Vagina (tissue), 2 donors: ENCODE measurements at regions not wholly inside any gene's neighbourhood (a gene's known extent, or its start where the extent isn't known, plus 50 kb on each side); places are given as distances from the start of the nearest gene placed in this dataset.

Experiments
- CTCF ChIP-seq, 3 experiments: fragments of 450-650 bp in 2 of 3; fragments of 200-600 bp in 1 of 3; sonication (generic) in 1 of 3; IDR thresholded peaks; one replicate each; pipeline ENCODE4 v1.5.1; 2017 to 2019; ENCODE audit warnings: antibody characterized with exemption in 3 of 3, mild to moderate bottlenecking in 2 of 3, moderate library complexity in 2 of 3
- POLR2A ChIP-seq, 2 donors: fragments of 450-650 bp; IDR thresholded peaks; one replicate each; pipeline ENCODE4 v1.6.1; 2017; ENCODE audit warnings: antibody characterized with exemption in 2 of 2, mild to moderate bottlenecking in 2 of 2, moderate library complexity in 2 of 2
- POLR2AphosphoS5 ChIP-seq, 2 donors: sonication (generic); formaldehyde crosslinking; IDR thresholded peaks; one replicate each; pipeline ENCODE4 v1.9.0; 2017; ENCODE audit warnings: antibody characterized with exemption in 2 of 2, mild to moderate bottlenecking in 2 of 2, low read depth in 1 of 2; ENCODE audit not compliant: insufficient read depth in 1 of 2

GRCh38 chr12:89288959-89289358 is 63.3 kb downstream of the DUSP6 start:
- TF ChIP-seq CTCF (IDR thresholded peaks at IDR 0.05): no peak
- TF ChIP-seq POLR2AphosphoS5 (IDR thresholded peaks at IDR 0.05; ENCODE audit: insufficient read depth in 1 of 2, low read depth in 1 of 2): no peak
- no peak for TF ChIP-seq POLR2A (IDR thresholded peaks at IDR 0.05)
